ENCODE measurements at regions not wholly inside any gene's neighbourhood (a gene's known extent, or its start where the extent isn't known, plus 50 kb on each side); places are given as distances from the start of the nearest gene placed in this dataset.
"Not testable (repeated sequence)": the region's sequence is repeated elsewhere in the genome, so short reads cannot be mapped to it uniquely, and the experiment has no call there.

DNA sequence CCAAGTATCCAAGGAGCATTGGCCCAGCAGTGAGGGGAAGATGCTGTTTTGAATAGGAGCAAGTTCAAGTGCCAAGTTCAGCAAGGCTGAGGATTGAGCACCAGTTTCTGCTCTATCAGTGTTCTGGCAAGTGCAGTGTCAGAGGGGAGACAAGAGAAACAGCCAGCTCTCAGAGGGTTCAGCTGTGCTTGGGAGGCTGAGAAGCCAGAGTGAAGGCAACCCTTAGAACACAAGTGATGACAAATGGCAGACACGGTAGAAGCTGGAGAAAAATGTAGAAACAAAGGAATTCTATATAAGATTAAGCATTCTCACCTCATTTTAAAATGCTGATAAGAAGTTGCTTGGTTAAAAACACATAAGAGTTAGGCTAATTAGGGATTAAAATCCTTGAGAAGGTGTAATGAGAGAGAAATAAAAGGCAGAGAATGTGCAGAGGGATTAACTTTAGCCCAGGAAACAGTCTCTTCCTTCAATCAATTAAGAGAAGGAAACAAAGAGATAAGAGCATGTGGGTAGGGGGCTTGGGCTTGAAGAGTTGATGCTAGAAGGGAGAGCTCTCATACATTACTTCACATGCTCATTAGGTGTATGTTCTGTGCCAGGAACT lies 475.4 kb downstream of the AJAP1 start:
- intact Hi-C loops (cut with DNase I; ENCODE audit: low total_unique reads), result no loop called here
- Histone ChIP-seq H3K4me1 (no peaks in the 10 kb centered on the region), H3K27ac (no peak overlapping the region), H3K9me3 (no peaks in the 10 kb centered on the region), H3K4me3 (no peak overlapping the region), H3K27me3 (no peaks in the 10 kb centered on the region), H3K36me3 (ENCODE audit: low read depth, missing control alignments) (no peaks in the 10 kb centered on the region)
- WGBS, 2 donors, result 11 to 17% methylated on average over 1 of the region's 1 CpG
- TF ChIP-seq, protein P1, sequence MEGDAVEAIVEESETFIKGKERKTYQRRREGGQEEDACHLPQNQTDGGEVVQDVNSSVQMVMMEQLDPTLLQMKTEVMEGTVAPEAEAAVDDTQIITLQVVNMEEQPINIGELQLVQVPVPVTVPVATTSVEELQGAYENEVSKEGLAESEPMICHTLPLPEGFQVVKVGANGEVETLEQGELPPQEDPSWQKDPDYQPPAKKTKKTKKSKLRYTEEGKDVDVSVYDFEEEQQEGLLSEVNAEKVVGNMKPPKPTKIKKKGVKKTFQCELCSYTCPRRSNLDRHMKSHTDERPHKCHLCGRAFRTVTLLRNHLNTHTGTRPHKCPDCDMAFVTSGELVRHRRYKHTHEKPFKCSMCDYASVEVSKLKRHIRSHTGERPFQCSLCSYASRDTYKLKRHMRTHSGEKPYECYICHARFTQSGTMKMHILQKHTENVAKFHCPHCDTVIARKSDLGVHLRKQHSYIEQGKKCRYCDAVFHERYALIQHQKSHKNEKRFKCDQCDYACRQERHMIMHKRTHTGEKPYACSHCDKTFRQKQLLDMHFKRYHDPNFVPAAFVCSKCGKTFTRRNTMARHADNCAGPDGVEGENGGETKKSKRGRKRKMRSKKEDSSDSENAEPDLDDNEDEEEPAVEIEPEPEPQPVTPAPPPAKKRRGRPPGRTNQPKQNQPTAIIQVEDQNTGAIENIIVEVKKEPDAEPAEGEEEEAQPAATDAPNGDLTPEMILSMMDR (IDR thresholded peaks at IDR 0.05), result no peak
- TF ChIP-seq POLR2A (IDR thresholded peaks at IDR 0.05), result no peak
- no peak for DNase-seq

DNA sequence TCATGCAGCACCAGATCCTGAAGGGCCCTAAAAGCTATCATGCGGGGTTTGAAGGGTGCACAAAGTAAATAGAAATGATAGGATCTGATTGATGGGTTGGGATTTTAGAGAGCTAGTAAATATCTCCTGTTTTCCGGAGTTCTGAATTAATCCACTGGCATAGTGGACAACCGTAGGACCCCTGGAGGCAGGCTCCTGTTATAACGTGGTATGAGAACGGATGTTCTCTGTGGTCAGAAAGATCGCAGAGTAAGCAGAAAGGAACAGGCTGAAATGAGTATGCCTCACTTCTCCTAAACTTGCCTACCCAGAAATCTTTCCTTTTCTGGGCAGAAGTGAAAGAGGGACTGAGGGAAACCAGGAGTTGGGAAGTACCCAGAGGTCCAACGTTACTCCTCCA lies 470.8 kb downstream of the AJAP1 start:
- TF ChIP-seq, protein P1 (IDR thresholded peaks at IDR 0.05), result no peak
- TF ChIP-seq POLR2A (IDR thresholded peaks at IDR 0.05), result no peak
- WGBS, 2 donors, result 69 to 82% methylated on average over 7 of the region's 7 CpGs
- intact Hi-C loops (cut with DNase I; ENCODE audit: low total_unique reads), result no loop called here

DNA sequence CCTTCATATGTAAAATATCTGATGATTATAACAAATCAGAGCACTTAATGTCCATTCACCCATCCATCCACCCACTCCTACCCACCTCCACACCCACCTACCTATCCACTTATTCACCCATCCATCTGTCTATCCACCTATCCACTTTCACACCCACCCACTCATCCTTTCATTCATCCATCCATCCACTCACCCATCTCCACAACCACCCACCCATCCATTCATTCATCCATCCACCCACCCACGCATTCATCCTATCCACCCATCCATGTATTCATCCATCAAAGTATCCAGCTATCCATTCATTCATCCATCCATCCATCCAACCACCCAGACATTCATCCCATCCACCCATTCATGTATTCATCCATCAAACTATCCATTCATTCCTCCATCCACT lies 466.1 kb downstream of the AJAP1 start:
- H3K27me3 ChIP-seq, result no peaks in the 10 kb centered on the region
- DNase-seq, result no peak
- WGBS, 2 donors, result 82 to 83% methylated on average over 1 of the region's 1 CpG
- no peak overlapping the region for H3K4me3 ChIP-seq
- H3K9me3 ChIP-seq, result no peaks in the 10 kb centered on the region
- TF ChIP-seq, protein P1 (IDR thresholded peaks at IDR 0.05), result no peak
- TF ChIP-seq POLR2A (IDR thresholded peaks at IDR 0.05), result no peak
- H3K27ac ChIP-seq, result no peak overlapping the region
- intact Hi-C loops (cut with DNase I; ENCODE audit: low total_unique reads), result no loop called here
- H3K36me3 ChIP-seq (ENCODE audit: low read depth, missing control alignments), result no peaks in the 10 kb centered on the region
- no peaks in the 10 kb centered on the region for H3K4me1 ChIP-seq

More for the DNA sequence above, 470.8 kb downstream of the AJAP1 start:
- no peak overlapping the region for H3K4me3 ChIP-seq
- no peaks in the 10 kb centered on the region for H3K4me1 ChIP-seq
- no peak overlapping the region for H3K27ac ChIP-seq
- no peaks in the 10 kb centered on the region for H3K27me3 ChIP-seq
- no peaks in the 10 kb centered on the region for H3K9me3 ChIP-seq
- DNase-seq, result no peak
- H3K36me3 ChIP-seq (ENCODE audit: low read depth, missing control alignments), result no peaks in the 10 kb centered on the region

DNA sequence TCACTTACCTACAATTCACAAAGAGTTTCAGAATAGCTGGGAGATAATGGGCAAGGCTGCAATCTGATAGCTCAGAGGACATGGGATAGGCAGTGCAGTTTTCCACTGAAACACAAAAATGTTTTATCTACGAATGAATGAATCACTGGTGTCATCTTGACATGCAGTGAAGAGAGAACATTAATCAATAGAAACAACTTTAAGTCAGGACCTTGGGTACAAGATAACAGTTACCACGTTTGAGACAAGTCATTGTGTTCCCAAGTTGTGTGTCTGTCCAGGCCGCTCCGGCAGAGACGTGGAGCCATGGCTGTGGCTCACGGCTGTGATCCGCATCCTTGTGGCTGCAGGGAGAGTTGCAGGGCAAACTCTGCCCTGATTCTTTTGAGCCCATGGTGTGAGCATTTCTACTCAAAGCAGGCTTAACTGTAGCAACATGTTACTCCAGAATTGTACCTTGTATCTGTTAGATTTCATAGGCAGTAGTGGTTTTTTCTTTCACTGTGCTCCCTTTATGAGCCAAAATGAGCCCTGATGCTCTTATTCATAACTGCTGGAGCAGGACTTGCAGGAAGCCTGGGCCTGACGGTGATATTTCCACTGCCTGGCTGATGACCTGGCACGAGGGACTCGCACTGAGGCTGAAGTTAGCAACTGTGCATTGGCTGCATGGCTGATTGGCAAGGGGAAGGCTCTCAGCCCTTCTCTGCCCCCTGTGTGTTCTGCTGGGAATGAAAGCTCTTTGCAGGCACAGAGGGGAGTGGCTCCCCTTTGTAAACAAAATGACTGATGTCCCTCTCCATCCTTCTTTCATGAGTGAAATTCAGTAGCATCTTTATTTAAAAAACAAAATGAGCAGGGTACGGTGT lies 465.2 kb downstream of the AJAP1 start:
- intact Hi-C loops (cut with DNase I; ENCODE audit: low total_unique reads), result no loop called here
- peak; percentile 69 for DNase-seq

DNA sequence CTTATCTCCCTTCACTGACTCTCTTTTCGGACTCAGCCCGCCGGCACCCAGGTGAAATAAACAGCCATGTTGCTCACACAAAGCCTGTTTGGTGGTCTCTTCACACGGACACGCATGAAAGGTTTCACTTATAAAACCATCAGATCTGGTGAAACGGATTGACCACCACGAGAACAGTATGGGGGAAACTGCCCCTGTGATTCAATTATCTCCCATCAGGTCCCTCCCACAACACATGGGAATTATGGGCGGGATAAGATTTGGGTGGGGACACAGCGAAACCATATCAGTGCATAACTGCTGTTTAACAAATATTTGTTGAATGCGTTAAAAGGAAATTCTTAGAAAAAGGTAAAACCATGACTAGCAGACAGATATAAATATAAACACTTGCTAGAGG lies 464.4 kb downstream of the AJAP1 start:
- H3K4me3 ChIP-seq; intact Hi-C loops (cut with DNase I; ENCODE audit: low total_unique reads): not testable (repeated sequence)
- 82 to 95% methylated on average over 10 of the region's 10 CpGs for WGBS, 2 donors

More for the DNA sequence above, 465.2 kb downstream of the AJAP1 start:
- no peak overlapping the region for H3K27ac ChIP-seq
- H3K27me3 ChIP-seq, result no peaks in the 10 kb centered on the region
- no peak overlapping the region for H3K4me3 ChIP-seq
- no peaks in the 10 kb centered on the region for H3K4me1 ChIP-seq
- no peak for TF ChIP-seq POLR2A (IDR thresholded peaks at IDR 0.05)
- TF ChIP-seq, protein P1 (IDR thresholded peaks at IDR 0.05), result peak in 2 of 3 experiments; percentile 22 to 44
- WGBS, 2 donors, result 62 to 67% methylated on average over 9 to 11 of the region's 11 CpGs
- no peaks in the 10 kb centered on the region for H3K36me3 ChIP-seq (ENCODE audit: low read depth, missing control alignments)
- no peaks in the 10 kb centered on the region for H3K9me3 ChIP-seq

DNA sequence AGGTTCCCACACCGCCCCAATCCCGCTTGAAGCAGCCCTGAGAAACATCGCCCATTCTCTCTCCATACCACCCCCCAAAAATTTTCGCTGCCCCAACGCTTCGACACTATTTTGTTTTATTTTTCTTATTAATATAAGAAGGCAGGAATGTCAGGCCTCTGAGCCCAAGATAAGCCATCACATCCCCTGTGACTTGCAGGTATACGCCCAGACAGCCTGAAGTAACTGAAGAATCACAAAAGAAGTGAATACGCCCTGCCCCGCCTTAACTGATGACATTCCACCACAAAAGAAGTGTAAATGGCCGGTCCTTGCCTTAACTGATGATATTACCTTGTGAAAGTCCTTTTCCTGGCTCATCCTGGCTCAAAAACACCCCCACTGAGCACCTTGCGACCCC lies 463.9 kb downstream of the AJAP1 start:
- DNase-seq, H3K27ac ChIP-seq: not testable (repeated sequence)
- WGBS, 2 donors, result 91 to 97% methylated on average over 4 to 11 of the region's 11 CpGs

More for the DNA sequence above, 464.4 kb downstream of the AJAP1 start:
- not testable (repeated sequence) for H3K36me3 ChIP-seq (ENCODE audit: low read depth, missing control alignments); H3K27ac ChIP-seq; H3K4me1 ChIP-seq; H3K9me3 ChIP-seq; DNase-seq; H3K27me3 ChIP-seq

More for the DNA sequence above, 463.9 kb downstream of the AJAP1 start:
- H3K36me3 ChIP-seq (ENCODE audit: low read depth, missing control alignments); H3K27me3 ChIP-seq; H3K9me3 ChIP-seq; intact Hi-C loops (cut with DNase I; ENCODE audit: low total_unique reads); H3K4me1 ChIP-seq; H3K4me3 ChIP-seq: not testable (repeated sequence)
